HG03064 (cell line): ENCODE measurements at regions not wholly inside any gene's neighbourhood (a gene's known extent, or its start where the extent isn't known, plus 50 kb on each side); places are given as distances from the start of the nearest gene placed in this dataset.
"Not testable (repeated sequence)": the region's sequence is repeated elsewhere in the genome, so short reads cannot be mapped to it uniquely, and the experiment has no call there.

Source experiments
- ATAC-seq: cut with Tn5 transposase; IDR thresholded peaks from one replicate; pipeline ENCODE4 v1.9.1; 2021; ENCODE audit warnings: low read depth; ENCODE audit not compliant: unreplicated experiment

DNA sequence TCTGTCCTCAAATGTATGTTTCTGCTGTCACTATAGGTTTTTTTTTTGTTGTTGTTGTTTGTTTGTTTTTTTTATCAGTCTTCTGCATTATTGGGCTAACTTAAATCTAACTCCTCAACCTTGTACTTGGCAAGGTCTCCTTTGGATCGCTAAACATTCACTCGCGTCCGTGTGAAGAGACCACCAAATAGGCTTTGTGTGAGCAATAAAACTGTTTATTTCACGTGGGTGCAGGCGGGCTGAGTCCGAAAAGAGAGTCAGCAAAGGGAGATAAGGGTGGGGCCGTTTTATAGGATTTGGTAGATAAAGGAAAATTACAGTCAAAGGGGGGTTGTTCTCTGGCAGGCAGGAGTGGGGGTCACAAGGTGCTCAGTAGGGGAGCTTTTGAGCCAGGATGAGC, 845.6 kb upstream of the ANO3 start:
- not testable (repeated sequence) for ATAC-seq

DNA sequence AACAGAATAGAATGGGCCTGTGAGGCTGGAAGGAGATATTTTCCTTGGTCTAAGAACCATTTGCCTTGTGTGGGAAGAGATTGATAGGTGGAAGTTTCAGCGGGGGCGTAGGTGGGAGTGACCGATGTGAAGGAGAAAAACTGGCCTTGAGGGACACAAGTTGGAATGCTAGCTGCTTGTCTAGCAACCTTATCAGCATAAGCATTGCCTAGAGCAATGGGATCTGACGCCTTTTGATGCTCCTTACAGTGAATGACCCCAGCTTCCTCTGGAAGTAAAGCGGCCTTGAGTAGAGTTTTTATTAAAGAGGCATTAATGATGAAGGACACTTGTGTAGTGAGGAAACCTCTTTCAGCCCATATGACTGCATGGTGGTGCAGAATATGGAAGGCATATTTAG, 843.8 kb upstream of the ANO3 start:
- ATAC-seq: not testable (repeated sequence)

- not testable (repeated sequence) for ATAC-seq
Measured at GRCh38 chr11:25501426-25501825, 830.5 kb upstream of the ANO3 start.

DNA sequence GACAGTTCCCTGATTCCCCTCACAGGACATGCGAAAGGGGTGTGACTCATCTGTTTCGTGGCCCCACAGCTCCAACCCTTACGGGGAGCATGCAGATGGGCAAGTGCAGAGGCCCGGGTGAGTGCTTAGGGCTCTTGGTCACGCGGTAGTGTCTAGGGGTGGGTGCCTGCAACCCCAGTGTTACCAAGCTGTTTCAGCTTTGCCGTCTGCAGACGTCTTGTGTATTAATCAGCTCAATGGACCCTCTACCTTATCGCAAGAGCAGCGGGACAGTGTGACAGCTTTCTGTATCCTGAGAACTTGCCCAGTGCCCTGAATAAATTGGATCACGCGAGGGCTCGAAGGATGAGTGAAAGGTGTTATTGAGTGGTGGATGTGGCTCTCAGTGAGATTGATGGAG, 816.4 kb upstream of the ANO3 start:
- no peak for ATAC-seq

- ATAC-seq: no peak
Measured at GRCh38 chr11:25520459-25520858, 811.5 kb upstream of the ANO3 start.

- no peak for ATAC-seq
Measured at GRCh38 chr11:25527841-25528240, 804.1 kb upstream of the ANO3 start.

GRCh38 chr11:25529572-25529971, 802.4 kb upstream of the ANO3 start:
- ATAC-seq: no peak

DNA sequence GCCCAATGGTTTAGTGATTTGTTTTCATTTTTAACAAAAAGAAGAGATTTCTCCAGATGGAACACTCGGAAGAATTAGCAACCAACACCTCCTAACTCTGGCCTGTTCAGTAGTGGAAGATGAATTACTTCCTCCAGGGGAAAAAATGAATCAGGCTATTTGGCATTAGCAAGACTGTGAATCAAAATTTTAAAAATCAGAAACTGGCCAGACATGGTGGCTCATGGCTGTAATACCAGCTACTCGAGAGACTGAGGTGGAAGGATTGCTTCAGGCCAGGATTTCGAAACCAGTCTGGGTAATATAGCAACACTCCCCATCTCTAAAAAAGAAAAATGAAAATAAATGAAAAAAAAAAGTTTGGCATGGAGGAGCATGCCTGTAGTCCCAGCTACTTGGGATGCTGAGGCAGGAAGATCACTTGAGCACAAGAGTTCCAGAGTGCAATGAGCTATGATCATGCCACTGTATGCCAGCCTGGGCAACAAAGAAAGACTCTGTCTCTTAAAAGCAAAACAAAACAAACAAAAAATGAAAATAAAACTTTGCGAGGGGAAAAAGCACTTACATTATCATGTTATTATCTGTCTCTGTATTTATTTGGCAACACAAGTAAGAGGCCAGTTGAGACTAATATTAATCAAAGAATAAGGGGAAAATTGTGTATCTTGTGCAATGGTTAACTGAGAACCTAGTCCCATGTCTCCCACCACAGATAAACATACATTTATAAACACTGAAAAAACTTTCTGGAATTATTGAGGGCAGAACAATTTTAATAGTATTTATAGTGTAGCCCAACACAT, 796.3 kb upstream of the ANO3 start:
- ATAC-seq: no peak

DNA sequence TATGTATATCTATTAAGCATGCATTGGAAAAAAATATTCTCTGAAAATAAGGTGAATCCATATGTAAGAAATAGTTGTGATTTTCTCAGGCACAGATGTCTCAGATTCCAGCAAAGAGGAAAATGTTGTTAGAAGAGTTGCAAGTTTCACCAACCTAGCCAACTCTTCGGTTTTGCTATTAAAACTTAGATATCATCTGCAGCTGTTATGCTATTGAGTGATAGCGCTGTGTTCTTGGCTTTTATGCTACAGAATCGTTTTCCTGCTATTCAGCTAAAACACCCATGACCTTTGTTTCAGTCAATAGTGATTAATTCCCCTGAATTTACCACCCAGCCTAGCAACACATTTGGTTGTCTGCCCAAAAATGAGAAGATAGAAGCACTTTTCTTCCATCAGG, 795.6 kb upstream of the ANO3 start:
- no peak for ATAC-seq

- no peak for ATAC-seq
Measured at GRCh38 chr11:25537393-25537792, 794.5 kb upstream of the ANO3 start.

DNA sequence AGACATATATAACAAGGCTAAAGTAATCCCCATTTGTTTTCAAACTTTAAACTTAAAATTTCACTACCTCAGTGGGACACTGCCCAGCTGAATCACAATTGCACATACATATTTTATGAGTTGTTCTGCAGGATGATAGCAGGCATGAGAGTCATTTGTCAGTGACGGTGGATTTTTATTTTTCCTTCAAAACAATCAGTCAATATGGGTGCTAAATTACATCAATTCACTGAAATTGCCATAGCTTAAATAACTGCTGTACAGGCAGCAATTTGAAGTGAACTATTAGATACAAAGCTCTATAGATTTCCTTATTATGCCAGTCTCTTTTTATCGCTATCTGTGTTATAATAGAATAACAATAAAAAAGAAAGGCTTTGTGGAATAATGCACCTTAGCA, 784.6 kb upstream of the ANO3 start:
- no peak for ATAC-seq

GRCh38 chr11:25562417-25562816, 769.5 kb upstream of the ANO3 start:
- no peak for ATAC-seq

GRCh38 chr11:25565846-25566245, 766.1 kb upstream of the ANO3 start:
- ATAC-seq: no peak

DNA sequence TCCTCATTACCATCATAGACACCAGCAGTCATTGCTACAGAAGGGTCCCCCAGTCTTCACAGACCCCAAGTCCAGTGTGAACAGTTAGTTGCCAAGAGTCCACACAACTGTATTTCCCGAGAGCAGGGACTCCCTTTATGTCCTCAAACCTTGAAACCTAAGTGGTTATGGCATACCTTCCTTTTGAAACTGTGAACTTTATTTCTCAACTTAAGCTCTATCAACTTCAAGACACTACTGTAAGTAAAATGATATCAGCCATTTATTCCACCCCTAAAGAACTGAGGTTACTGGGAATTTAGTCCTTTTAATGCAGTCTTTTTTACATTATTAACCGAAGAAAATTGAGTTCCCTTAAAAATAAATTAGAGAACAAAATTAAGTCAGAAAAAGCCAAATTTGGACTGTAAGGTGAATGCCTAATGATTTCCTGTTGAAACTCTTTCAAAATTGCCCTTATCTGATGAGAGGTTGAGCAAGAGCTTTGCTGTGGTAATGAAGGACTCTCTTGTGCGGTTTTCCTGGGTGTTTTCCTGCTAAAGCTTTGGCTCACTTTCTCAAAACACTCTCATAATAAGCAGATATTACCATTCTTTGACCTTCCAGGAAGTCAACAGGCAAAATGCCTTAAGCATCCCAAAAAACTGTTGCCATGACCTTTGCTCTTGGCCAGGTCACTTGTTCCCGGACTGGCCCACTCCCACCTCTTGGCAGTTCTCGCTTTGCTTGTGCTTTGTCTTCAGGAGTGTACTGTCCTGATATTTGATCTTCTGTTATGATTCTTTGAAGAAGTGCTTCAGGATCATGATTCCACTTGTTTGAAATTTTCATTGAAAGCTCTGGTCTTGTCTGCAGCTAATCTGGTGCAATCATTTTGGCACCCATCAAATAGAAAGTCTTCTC, 765.4 kb upstream of the ANO3 start:
- no peak for ATAC-seq

DNA sequence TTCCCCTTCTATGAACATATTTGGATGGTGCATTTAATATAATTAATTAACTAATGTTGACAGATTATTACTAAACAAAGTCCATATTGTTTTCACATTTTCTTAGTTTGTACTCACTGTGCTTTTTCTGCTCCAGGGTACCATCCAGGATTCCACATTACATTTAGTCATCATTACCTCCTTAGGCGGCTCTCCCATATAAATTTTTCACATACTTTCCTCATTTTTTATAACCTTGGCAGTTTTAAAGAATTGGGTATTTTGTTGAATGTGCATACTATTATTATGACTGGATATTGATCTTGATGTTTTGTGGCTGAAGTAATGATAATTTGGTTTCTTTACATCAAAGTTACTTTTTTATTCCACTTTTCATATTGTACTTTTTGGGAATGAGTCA, 755.6 kb upstream of the ANO3 start:
- no peak for ATAC-seq

GRCh38 chr11:25579554-25579953, 752.4 kb upstream of the ANO3 start:
- ATAC-seq: not testable (repeated sequence)

- ATAC-seq: no peak
Measured at GRCh38 chr11:25583596-25583995, 748.3 kb upstream of the ANO3 start.

DNA sequence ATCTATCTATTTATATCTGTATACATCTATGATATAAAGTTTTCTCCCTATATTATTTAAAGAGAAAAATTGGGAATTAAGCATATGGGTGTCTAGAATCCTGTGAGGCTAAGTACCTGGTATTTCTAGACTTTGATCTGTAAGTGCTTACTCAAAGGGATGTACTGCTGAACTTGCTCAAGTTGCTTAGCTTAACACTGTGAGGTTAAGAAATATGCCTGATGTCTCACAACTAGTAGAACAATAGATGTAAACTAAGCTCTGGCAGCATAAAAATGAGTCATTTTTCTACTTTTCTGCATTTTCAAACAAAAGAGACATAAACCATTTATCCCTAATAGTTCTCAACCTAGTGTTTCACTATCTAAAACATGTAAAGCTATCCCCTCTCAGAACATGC, 744.4 kb upstream of the ANO3 start:
- ATAC-seq: no peak

DNA sequence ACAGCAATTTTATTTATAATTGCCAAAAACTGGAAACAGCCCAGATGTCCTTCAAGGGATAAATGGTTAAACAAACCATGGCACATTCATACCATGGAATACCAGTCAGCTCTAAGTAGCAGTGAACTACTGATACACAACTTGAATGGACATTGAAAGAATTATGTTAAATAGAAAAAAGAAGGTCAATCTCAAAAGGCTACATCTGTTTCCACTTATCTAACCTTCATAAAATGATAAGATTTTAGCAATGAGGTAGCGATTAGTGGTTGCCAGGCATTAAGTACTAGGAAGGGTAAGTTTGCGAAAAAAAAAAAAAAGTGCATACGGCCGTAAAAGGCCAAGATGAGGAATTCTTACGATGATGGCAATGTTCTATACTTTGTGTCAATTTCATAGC, 738.7 kb upstream of the ANO3 start:
- ATAC-seq: no peak

- no peak for ATAC-seq
Measured at GRCh38 chr11:25596701-25597100, 735.2 kb upstream of the ANO3 start.

GRCh38 chr11:25597696-25598095, 734.2 kb upstream of the ANO3 start:
- no peak for ATAC-seq

- no peak for ATAC-seq
Measured at GRCh38 chr11:25602149-25602548, 729.8 kb upstream of the ANO3 start.
